Fibroblast of skin of left quadriceps (primary cell): ENCODE measurements at regions not wholly inside any gene's neighbourhood (a gene's known extent, or its start where the extent isn't known, plus 50 kb on each side); places are given as distances from the start of the nearest gene placed in this dataset.
"Not testable (repeated sequence)": the region's sequence is repeated elsewhere in the genome, so short reads cannot be mapped to it uniquely, and the experiment has no call there.

Experiments used
- DNase-seq, 2 experiments: peaks; one replicate each; pipeline ENCODE4 v3.0.0-alpha.2; 2013; ENCODE audit warnings: low read depth in 2 of 2

GRCh38 chr15:91414124-91414523 is 314.1 kb downstream of the SV2B start:
- no peak for DNase-seq

- not testable (repeated sequence) for DNase-seq
Measured at GRCh38 chr15:91415258-91415657, 315.2 kb downstream of the SV2B start.

- DNase-seq, result no peak
Measured at GRCh38 chr15:91420689-91421088, 320.6 kb downstream of the SV2B start.

GRCh38 chr15:91422797-91423196 is 322.7 kb downstream of the SV2B start:
- DNase-seq, result no peak

GRCh38 chr15:91424001-91424400 is 323.9 kb downstream of the SV2B start:
- no peak for DNase-seq

GRCh38 chr15:91426412-91426811 is 326.4 kb downstream of the SV2B start:
- no peak for DNase-seq

- DNase-seq, result no peak
Measured at GRCh38 chr15:91429973-91430372, 329.9 kb downstream of the SV2B start.

GRCh38 chr15:91431041-91431715 is 331.1 kb downstream of the SV2B start:
- no peak for DNase-seq

- peak in 1 of 2 experiments; percentile 8 for DNase-seq
Measured at GRCh38 chr15:91435113-91435512, 335.1 kb downstream of the SV2B start.

- no peak for DNase-seq
Measured at GRCh38 chr15:91444656-91445055, 344.6 kb downstream of the SV2B start.

- no peak for DNase-seq
Measured at GRCh38 chr15:91445695-91446228, 345.7 kb downstream of the SV2B start.

GRCh38 chr15:91447991-91448644 is 348.1 kb downstream of the SV2B start:
- no peak for DNase-seq

GRCh38 chr15:91453376-91453775 is 353.3 kb downstream of the SV2B start:
- DNase-seq, result not testable (repeated sequence)

GRCh38 chr15:91456251-91456718 is 356.2 kb downstream of the SV2B start:
- peak; percentile 37 to 50 for DNase-seq

- DNase-seq, result no peak
Measured at GRCh38 chr15:91456921-91457320, 356.9 kb downstream of the SV2B start.

GRCh38 chr15:91461377-91461776 is 361.3 kb downstream of the SV2B start:
- DNase-seq, result no peak

- DNase-seq, result no peak
Measured at GRCh38 chr15:91465086-91465485, 365.0 kb downstream of the SV2B start.

- DNase-seq, result no peak
Measured at GRCh38 chr15:91465696-91466095, 365.6 kb downstream of the SV2B start.

GRCh38 chr15:91468871-91469580 is 369.0 kb downstream of the SV2B start:
- DNase-seq, result no peak

- DNase-seq, result no peak
Measured at GRCh38 chr15:91469632-91470567, 369.8 kb downstream of the SV2B start.

- peak; percentile 42 to 47 for DNase-seq
Measured at GRCh38 chr15:91471468-91471867, 371.4 kb downstream of the SV2B start.
